Skeletal muscle tissue (tissue), 3 donors: ENCODE measurements at regions not wholly inside any gene's neighbourhood (a gene's known extent, or its start where the extent isn't known, plus 50 kb on each side); places are given as distances from the start of the nearest gene placed in this dataset.

ENCODE experiments used
- H3K27ac ChIP-seq: one replicate; pipeline ENCODE4 v1.7.0; 2013; ENCODE audit warnings: mild to moderate bottlenecking, low read depth, low read length, inconsistent platforms
- H3K27me3 ChIP-seq, 3 donors: one replicate each; pipeline ENCODE4 v1.7.0; 2013; ENCODE audit warnings: low read length in 3 of 3; ENCODE audit not compliant: control insufficient read depth in 3 of 3, insufficient read depth in 3 of 3
- H3K36me3 ChIP-seq, 3 donors: one replicate each; pipeline ENCODE4 v1.7.0; 2013; ENCODE audit warnings: low read length in 3 of 3; ENCODE audit not compliant: control insufficient read depth in 3 of 3, insufficient read depth in 3 of 3
- H3K4me1 ChIP-seq, 3 donors: one replicate each; pipeline ENCODE4 v1.7.0; 2013; ENCODE audit warnings: low read length in 3 of 3, mild to moderate bottlenecking in 3 of 3; ENCODE audit not compliant: control insufficient read depth in 3 of 3, insufficient read depth in 3 of 3
- H3K4me3 ChIP-seq, 3 donors: one replicate each; pipeline ENCODE4 v1.7.0; 2013; ENCODE audit warnings: low read length in 3 of 3
- H3K9ac ChIP-seq, 3 donors: one replicate each; pipeline ENCODE4 v1.7.0; 2013; ENCODE audit warnings: low read length in 3 of 3, mild to moderate bottlenecking in 3 of 3, moderate library complexity in 2 of 3, low read depth in 1 of 3
- H3K9me3 ChIP-seq, 3 donors: one replicate each; pipeline ENCODE4 v1.7.0; 2013; ENCODE audit warnings: low read length in 3 of 3; ENCODE audit not compliant: control insufficient read depth in 3 of 3
- donor health status: Osteomylitis.

GRCh38 chr15:58257776-58258325, 119.7 kb downstream of the AQP9 start:
- H3K9ac ChIP-seq: no peak overlapping the region
- H3K36me3 ChIP-seq: no peaks in the 10 kb centered on the region
- no peaks in the 10 kb centered on the region for H3K27me3 ChIP-seq
- peaks cover 12 to 36% (median 36%) of the 10 kb centered on the region in 3 donors for H3K4me1 ChIP-seq
- peaks cover 0 to 5% (median 0%) of the 10 kb centered on the region in 3 donors for H3K9me3 ChIP-seq
- H3K27ac ChIP-seq: peak overlapping the region; percentile 40
- peak overlapping the region in 1 of 3 donors; percentile 6 for H3K4me3 ChIP-seq

- peaks cover 12 to 36% (median 35%) of the 10 kb centered on the region in 3 donors for H3K4me1 ChIP-seq
- H3K4me3 ChIP-seq: no peak overlapping the region
- H3K36me3 ChIP-seq: no peaks in the 10 kb centered on the region
- no peak overlapping the region for H3K9ac ChIP-seq
- peaks cover 0 to 5% (median 0%) of the 10 kb centered on the region in 3 donors for H3K9me3 ChIP-seq
- H3K27me3 ChIP-seq: no peaks in the 10 kb centered on the region
- peak overlapping the region; percentile 40 for H3K27ac ChIP-seq
These were observed 120.5 kb downstream of the AQP9 start for GRCh38 chr15:58258501-58259292.

GRCh38 chr15:58260205-58260724, 122.1 kb downstream of the AQP9 start:
- Histone ChIP-seq H3K4me3 (peak overlapping the region in 2 of 3 donors; percentile 21 to 53), H3K27ac (peak overlapping the region; percentile 95), H3K9me3 (no peaks in the 10 kb centered on the region), H3K4me1 (peaks cover 12 to 36% (median 35%) of the 10 kb centered on the region in 3 donors), H3K9ac (peak overlapping the region in 2 of 3 donors; percentile 52 to 82), H3K27me3 (no peaks in the 10 kb centered on the region), H3K36me3 (no peaks in the 10 kb centered on the region)

GRCh38 chr15:58260725-58261267, 122.6 kb downstream of the AQP9 start:
- Histone ChIP-seq H3K9me3 (no peaks in the 10 kb centered on the region), H3K9ac (peak overlapping the region in 2 of 3 donors; percentile 57 to 82), H3K4me1 (peaks cover 12 to 36% (median 35%) of the 10 kb centered on the region in 3 donors), H3K36me3 (no peaks in the 10 kb centered on the region), H3K27me3 (no peaks in the 10 kb centered on the region), H3K27ac (peak overlapping the region; percentile 95), H3K4me3 (peak overlapping the region in 2 of 3 donors; percentile 38 to 55)

- no peaks in the 10 kb centered on the region for H3K9me3 ChIP-seq
- no peaks in the 10 kb centered on the region for H3K36me3 ChIP-seq
- peak overlapping the region in 2 of 3 donors; percentile 18 to 55 for H3K4me3 ChIP-seq
- peaks cover 12 to 36% (median 35%) of the 10 kb centered on the region in 3 donors for H3K4me1 ChIP-seq
- peak overlapping the region in 2 of 3 donors; percentile 57 to 82 for H3K9ac ChIP-seq
- no peaks in the 10 kb centered on the region for H3K27me3 ChIP-seq
- peak overlapping the region; percentile 95 for H3K27ac ChIP-seq
These were observed 123.2 kb downstream of the AQP9 start for GRCh38 chr15:58261368-58261767.

- no peak overlapping the region for H3K27ac ChIP-seq
These were observed 126.1 kb downstream of the AQP9 start for GRCh38 chr15:58264053-58264971.

GRCh38 chr15:58267051-58267450, 128.9 kb downstream of the AQP9 start:
- no peaks in the 10 kb centered on the region for H3K4me1 ChIP-seq
- no peak overlapping the region for H3K27ac ChIP-seq
- no peaks in the 10 kb centered on the region for H3K9me3 ChIP-seq
- no peak overlapping the region for H3K4me3 ChIP-seq
- H3K9ac ChIP-seq: no peak overlapping the region
- no peaks in the 10 kb centered on the region for H3K36me3 ChIP-seq
- H3K27me3 ChIP-seq: no peaks in the 10 kb centered on the region

More at GRCh38 chr15:58264053-58264971, 126.1 kb downstream of the AQP9 start:
- no peaks in the 10 kb centered on the region for H3K9me3 ChIP-seq
- H3K4me3 ChIP-seq: no peak overlapping the region
- H3K4me1 ChIP-seq: peaks cover 12 to 26% (median 24%) of the 10 kb centered on the region in 3 donors
- no peaks in the 10 kb centered on the region for H3K36me3 ChIP-seq
- H3K9ac ChIP-seq: no peak overlapping the region
- H3K27me3 ChIP-seq: no peaks in the 10 kb centered on the region

- no peak overlapping the region for H3K9ac ChIP-seq
- no peaks in the 10 kb centered on the region for H3K36me3 ChIP-seq
- H3K4me1 ChIP-seq: no peaks in the 10 kb centered on the region
- no peaks in the 10 kb centered on the region for H3K9me3 ChIP-seq
- H3K4me3 ChIP-seq: no peak overlapping the region
- no peak overlapping the region for H3K27ac ChIP-seq
- no peaks in the 10 kb centered on the region for H3K27me3 ChIP-seq
These were observed 130.6 kb downstream of the AQP9 start for GRCh38 chr15:58268746-58269267.
